H7 (cell line): ENCODE measurements at regions not wholly inside any gene's neighbourhood (a gene's known extent, or its start where the extent isn't known, plus 50 kb on each side); places are given as distances from the start of the nearest gene placed in this dataset.

Experiments used
- DNase-seq: peaks from one replicate; pipeline ENCODE4 v3.0.0; 2012
- H3K27me3 ChIP-seq: 2 replicates; pipeline ENCODE4 v1.6.0; 2011; ENCODE audit warnings: mild to moderate bottlenecking, low read length; ENCODE audit not compliant: control insufficient read depth, insufficient read depth
- H3K36me3 ChIP-seq: replicated peaks from 2 replicates; pipeline ENCODE4 v1.5.1; 2011; ENCODE audit warnings: low read length; ENCODE audit not compliant: control insufficient read depth, insufficient read depth
- H3K4me3 ChIP-seq: 2 replicates; pipeline ENCODE4 v1.5.1; 2011; ENCODE audit warnings: low read depth, mild to moderate bottlenecking, control low read depth, low read length, moderate library complexity; ENCODE audit not compliant: insufficient read depth

- H3K27me3 ChIP-seq, result no peaks in the 10 kb centered on the region
- no peaks in the 10 kb centered on the region for H3K36me3 ChIP-seq
- no peak for DNase-seq
- no peak overlapping the region for H3K4me3 ChIP-seq
Measured at GRCh38 chr3:184465883-184466412, 86.1 kb downstream of the CHRD start.

- Histone ChIP-seq H3K4me3 (no peak overlapping the region), H3K36me3 (no peaks in the 10 kb centered on the region), H3K27me3 (no peaks in the 10 kb centered on the region)
- DNase-seq, result no peak
Measured at GRCh38 chr3:184466413-184466960, 86.6 kb downstream of the CHRD start.

DNA sequence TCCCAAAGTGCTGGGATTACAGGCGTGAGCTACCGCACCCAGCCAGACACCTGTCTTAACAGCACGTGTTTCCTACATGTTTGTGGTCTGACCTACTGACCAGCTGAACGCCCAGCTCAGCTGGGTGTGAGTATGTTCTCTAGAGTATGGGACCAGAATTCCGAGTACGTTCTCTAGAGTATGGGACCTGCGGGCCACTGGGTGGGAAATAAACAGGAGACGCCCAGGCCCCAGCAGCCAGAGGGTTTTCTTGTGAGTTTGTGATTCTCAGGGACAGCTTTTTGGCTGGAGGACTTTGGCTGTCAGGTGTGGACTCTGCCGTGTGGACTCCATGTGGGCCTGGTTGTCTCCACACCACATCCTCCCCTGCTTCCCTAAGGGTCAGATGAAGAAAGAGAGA is 87.3 kb downstream of the CHRD start:
- H3K36me3 ChIP-seq, result no peaks in the 10 kb centered on the region
- no peaks in the 10 kb centered on the region for H3K27me3 ChIP-seq
- no peak overlapping the region for H3K4me3 ChIP-seq
- DNase-seq, result no peak

DNA sequence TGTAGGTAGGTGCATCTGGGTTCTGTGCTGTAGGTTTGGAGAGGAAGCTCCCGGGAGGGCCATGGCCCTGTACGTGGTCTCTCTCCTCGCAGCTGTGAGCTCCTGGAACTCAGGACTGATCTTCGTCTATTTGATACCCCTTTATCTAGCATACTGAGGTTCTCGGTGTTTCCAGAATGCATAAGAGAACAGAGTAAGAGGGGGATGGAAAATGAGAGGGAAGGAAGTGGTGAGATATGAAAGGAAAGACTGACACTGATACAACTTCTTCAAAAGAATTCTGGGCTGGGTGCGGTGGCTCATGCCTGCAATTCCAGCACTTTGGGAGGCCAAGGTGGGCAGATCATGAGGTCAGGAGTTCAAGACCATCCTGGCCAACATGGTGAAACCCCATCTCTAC is 90.7 kb downstream of the CHRD start:
- Histone ChIP-seq H3K27me3 (no peaks in the 10 kb centered on the region), H3K4me3 (no peak overlapping the region), H3K36me3 (no peaks in the 10 kb centered on the region)
- DNase-seq, result no peak

DNA sequence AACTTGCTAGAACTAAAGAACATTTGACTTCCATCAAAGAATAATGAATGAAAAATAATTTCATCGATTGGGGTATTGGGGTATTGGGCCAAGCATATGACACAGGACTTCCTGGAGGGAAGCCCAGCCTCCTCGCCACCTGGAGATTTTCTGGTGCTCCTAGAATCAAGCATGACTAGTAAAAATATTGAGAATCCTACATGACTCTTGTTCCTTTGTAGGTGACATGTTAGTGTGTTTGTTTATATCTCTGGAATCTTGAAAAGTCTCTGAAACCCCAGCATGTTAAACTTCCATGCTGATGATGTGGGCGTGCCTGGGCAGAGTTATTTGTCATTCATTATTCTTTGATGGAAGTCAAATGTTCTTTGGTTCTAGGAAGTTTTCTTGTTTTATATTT is 90.1 kb upstream of the EPHB3 start:
- Histone ChIP-seq H3K27me3 (no peaks in the 10 kb centered on the region), H3K36me3 (no peaks in the 10 kb centered on the region), H3K4me3 (no peak overlapping the region)
- no peak for DNase-seq

- no peak overlapping the region for H3K4me3 ChIP-seq
- no peaks in the 10 kb centered on the region for H3K27me3 ChIP-seq
- no peak for DNase-seq
- no peaks in the 10 kb centered on the region for H3K36me3 ChIP-seq
Measured at GRCh38 chr3:184472723-184473428, 88.7 kb upstream of the EPHB3 start.

DNA sequence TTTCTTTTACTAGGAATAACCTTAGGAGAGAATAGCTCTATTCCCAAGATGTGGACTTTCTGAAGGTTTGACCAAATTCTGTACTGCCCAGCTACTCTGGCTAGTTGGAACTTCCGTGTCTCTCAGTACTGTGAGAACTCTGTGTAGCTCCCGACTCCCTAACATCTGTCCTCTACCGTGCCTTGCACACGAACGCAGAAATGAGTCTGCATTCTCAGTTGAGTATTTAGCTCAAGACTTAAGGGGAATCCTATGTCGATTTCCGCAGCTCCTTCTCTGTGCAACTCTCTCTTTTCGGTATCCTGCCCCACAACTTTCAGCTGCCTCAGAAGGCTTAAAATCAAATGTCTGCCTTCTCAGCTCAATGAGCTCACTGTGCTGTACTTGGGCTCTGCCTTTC is 86.7 kb upstream of the EPHB3 start:
- H3K27me3 ChIP-seq, result no peaks in the 10 kb centered on the region
- H3K36me3 ChIP-seq, result no peaks in the 10 kb centered on the region
- no peak overlapping the region for H3K4me3 ChIP-seq
- no peak for DNase-seq

DNA sequence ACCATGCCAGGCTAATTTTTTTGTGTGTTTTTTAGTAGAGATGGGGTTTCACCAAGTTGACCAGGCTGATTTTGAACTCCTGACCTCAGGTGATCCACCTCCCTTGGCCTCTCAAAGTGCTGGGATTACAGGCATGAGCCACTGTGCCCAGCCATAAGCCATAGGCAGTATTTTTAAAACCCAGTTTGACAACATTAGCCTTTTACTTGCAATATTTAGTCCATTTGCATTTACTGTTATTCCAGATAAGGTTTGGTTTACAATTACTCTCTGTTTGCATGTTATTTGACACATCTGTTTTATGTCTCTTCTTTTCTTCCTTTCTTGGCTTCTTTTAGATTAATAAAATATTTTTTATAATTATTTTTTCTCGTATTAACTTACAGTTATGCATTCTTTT is 83.6 kb upstream of the EPHB3 start:
- no peak overlapping the region for H3K4me3 ChIP-seq
- H3K36me3 ChIP-seq, result no peaks in the 10 kb centered on the region
- H3K27me3 ChIP-seq, result no peaks in the 10 kb centered on the region
- no peak for DNase-seq

DNA sequence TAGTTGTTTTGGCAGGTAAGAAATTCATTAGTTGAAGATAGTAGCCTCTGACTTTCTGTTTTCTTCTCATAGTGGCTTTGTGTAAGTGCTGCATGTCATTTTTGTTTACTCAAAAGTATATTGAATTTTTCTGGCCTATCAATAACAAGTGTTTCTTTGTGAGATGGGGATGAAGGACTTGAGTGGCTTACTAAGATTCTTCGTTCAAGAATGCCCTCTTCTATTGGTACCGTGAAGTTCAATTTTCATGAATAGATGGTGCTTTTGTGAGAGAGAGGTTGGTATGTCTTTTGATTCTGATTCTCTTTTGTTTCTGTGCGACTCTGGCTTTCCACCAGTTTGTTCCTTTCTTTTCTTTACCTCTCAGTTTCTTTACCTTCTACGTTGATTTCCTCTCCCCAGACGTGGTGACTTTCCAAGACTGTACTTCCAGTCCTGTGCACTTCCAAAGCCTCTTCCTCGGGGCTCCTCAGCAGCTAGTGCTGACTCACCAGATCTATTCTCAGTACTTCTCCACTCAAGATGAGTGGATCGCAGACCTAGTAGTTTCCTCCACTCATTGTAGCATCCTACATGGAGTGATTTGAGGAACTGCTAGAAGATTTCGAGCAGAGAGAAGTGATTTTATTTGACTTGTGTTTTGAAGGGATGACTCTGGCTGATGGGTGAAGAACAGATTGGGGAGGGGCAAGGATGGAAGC is 82.0 kb upstream of the EPHB3 start:
- no peak overlapping the region for H3K4me3 ChIP-seq
- no peaks in the 10 kb centered on the region for H3K36me3 ChIP-seq
- DNase-seq, result no peak
- no peaks in the 10 kb centered on the region for H3K27me3 ChIP-seq

GRCh38 chr3:184480831-184481230 is 80.8 kb upstream of the EPHB3 start:
- Histone ChIP-seq H3K4me3 (no peak overlapping the region), H3K36me3 (no peaks in the 10 kb centered on the region), H3K27me3 (no peaks in the 10 kb centered on the region)
- DNase-seq, result no peak

GRCh38 chr3:184481984-184482671 is 79.5 kb upstream of the EPHB3 start:
- Histone ChIP-seq H3K27me3 (no peaks in the 10 kb centered on the region), H3K36me3 (no peaks in the 10 kb centered on the region), H3K4me3 (no peak overlapping the region)
- DNase-seq, result no peak

DNA sequence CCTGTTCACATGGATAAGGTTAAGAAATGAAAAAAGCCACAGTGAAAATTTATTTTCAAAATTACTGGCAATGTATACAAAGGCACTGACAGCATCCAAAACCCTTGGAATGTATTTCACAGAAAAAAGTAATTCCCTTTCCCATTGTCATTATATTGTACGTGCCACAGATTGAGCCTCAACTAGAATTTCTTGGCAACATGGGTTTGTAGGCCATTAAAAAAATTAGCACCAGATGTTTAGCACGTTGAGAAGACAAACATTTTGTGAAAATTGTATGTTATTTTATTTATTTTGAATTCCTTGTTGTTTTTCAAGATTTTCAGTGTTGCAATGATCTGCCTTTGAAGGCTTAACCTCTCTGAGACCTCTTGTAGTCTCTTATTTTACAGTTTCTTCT is 76.3 kb upstream of the EPHB3 start:
- Histone ChIP-seq H3K36me3 (no peaks in the 10 kb centered on the region), H3K4me3 (no peak overlapping the region), H3K27me3 (no peaks in the 10 kb centered on the region; the same call in 1 of the 2 replicates)
- no peak for DNase-seq

- no peak overlapping the region for H3K4me3 ChIP-seq
- peaks cover 6% of the 10 kb centered on the region for H3K27me3 ChIP-seq
- DNase-seq, result no peak
- no peaks in the 10 kb centered on the region for H3K36me3 ChIP-seq
Measured at GRCh38 chr3:184485906-184486305, 75.7 kb upstream of the EPHB3 start.

- H3K27me3 ChIP-seq, result peaks cover 13% of the 10 kb centered on the region
- H3K4me3 ChIP-seq, result no peak overlapping the region
- H3K36me3 ChIP-seq, result no peaks in the 10 kb centered on the region
- DNase-seq, result no peak
Measured at GRCh38 chr3:184486614-184487013, 75.0 kb upstream of the EPHB3 start.

GRCh38 chr3:184488577-184488976 is 73.0 kb upstream of the EPHB3 start:
- H3K27me3 ChIP-seq, result peaks cover 24% of the 10 kb centered on the region

More at GRCh38 chr3:184488577-184488976, 73.0 kb upstream of the EPHB3 start:
- no peaks in the 10 kb centered on the region for H3K36me3 ChIP-seq
- no peak overlapping the region for H3K4me3 ChIP-seq
- no peak for DNase-seq
